ENCODE measurements at regions not wholly inside any gene's neighbourhood (a gene's known extent, or its start where the extent isn't known, plus 50 kb on each side); places are given as distances from the start of the nearest gene placed in this dataset.

GRCh38 chr1:112196731-112197130 is 199.3 kb upstream of the CTTNBP2NL start:
- TF ChIP-seq CTCF (IDR thresholded peaks at IDR 0.05): no peak

DNA sequence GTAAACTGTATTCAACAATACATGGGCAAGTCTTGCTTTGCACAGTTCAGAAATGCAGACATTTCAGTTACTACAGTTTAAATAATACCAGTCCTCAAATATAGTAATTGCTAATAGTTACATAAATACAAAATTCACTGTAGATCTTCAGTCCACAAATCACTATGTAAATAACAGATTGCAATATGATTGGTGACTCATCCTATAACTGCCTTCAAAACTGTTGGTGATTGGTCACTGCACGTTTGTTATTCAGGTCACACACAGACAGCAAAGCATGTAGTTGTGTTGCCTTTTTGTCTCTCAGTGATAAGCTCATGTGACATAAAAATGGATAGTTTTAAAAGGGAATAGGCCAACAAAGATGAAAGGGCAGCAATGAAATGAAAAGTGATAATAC is 186.5 kb upstream of the CTTNBP2NL start:
- no peak for DNase-seq
- no peaks in the 10 kb centered on the region for H3K4me1 Mint-ChIP-seq
- no peak overlapping the region for H3K27ac Mint-ChIP-seq
- no peaks in the 10 kb centered on the region for H3K36me3 Mint-ChIP-seq (ENCODE audit: low read depth)
- peaks cover 4% of the 10 kb centered on the region for H3K27me3 Mint-ChIP-seq (ENCODE audit: low read depth, poor library complexity)
- TF ChIP-seq CTCF (IDR thresholded peaks at IDR 0.05): no peak
- H3K9me3 Mint-ChIP-seq: peaks cover 16% of the 10 kb centered on the region
- H3K4me3 Mint-ChIP-seq: no peak overlapping the region

More at GRCh38 chr1:112196731-112197130, 199.3 kb upstream of the CTTNBP2NL start:
- Mint-ChIP-seq H3K27ac (no peak overlapping the region), H3K27me3 (ENCODE audit: low read depth, poor library complexity) (peaks cover 6% of the 10 kb centered on the region), H3K4me1 (no peaks in the 10 kb centered on the region), H3K9me3 (peaks cover 4% of the 10 kb centered on the region), H3K36me3 (ENCODE audit: low read depth) (no peaks in the 10 kb centered on the region), H3K4me3 (no peak overlapping the region)
- no peak for DNase-seq

DNA sequence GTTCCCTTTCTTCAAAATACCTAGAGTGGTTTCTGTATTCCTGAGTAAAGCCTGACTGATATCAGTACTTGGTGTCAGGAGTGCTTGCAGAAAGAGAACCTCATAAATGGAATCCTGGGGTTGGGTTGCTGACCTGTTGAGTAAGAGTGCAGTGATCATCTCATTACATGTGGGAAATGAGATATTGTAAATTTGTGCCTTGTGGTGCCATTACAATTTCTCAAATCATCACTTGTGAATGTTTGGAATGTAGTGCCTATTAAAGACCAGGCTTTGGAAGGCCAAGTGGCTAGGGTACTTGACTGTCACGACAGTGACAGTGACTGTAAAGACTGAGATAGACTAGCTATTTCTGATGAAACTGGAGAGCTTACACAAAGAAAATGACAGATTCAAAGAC is 176.7 kb upstream of the CTTNBP2NL start:
- H3K4me1 Mint-ChIP-seq: peaks cover 8% of the 10 kb centered on the region

GRCh38 chr1:112230232-112230631 is 165.8 kb upstream of the CTTNBP2NL start:
- Mint-ChIP-seq H3K27me3 (ENCODE audit: low read depth, poor library complexity) (no peaks in the 10 kb centered on the region), H3K9me3 (peaks cover 11% of the 10 kb centered on the region), H3K27ac (no peak overlapping the region), H3K36me3 (ENCODE audit: low read depth) (no peaks in the 10 kb centered on the region), H3K4me1 (no peaks in the 10 kb centered on the region), H3K4me3 (no peak overlapping the region)
- no peak for TF ChIP-seq CTCF (IDR thresholded peaks at IDR 0.05)
- DNase-seq: no peak

More for the DNA sequence above, 176.7 kb upstream of the CTTNBP2NL start:
- H3K36me3 Mint-ChIP-seq (ENCODE audit: low read depth): peaks cover 6% of the 10 kb centered on the region
- H3K27me3 Mint-ChIP-seq (ENCODE audit: low read depth, poor library complexity): peaks cover 8% of the 10 kb centered on the region
- peaks cover 46% of the 10 kb centered on the region for H3K9me3 Mint-ChIP-seq
- no peak overlapping the region for H3K4me3 Mint-ChIP-seq
- no peak for DNase-seq
- H3K27ac Mint-ChIP-seq: no peak overlapping the region
- no peak for TF ChIP-seq CTCF (IDR thresholded peaks at IDR 0.05)

GRCh38 chr1:112231331-112231730 is 164.7 kb upstream of the CTTNBP2NL start:
- Mint-ChIP-seq H3K27ac (no peak overlapping the region), H3K9me3 (peaks cover 11% of the 10 kb centered on the region), H3K4me3 (no peak overlapping the region), H3K27me3 (ENCODE audit: low read depth, poor library complexity) (no peaks in the 10 kb centered on the region), H3K4me1 (no peaks in the 10 kb centered on the region), H3K36me3 (ENCODE audit: low read depth) (no peaks in the 10 kb centered on the region)
- no peak for TF ChIP-seq CTCF (IDR thresholded peaks at IDR 0.05)
- DNase-seq: no peak

- no peak overlapping the region for H3K27ac Mint-ChIP-seq
- no peaks in the 10 kb centered on the region for H3K27me3 Mint-ChIP-seq (ENCODE audit: low read depth, poor library complexity)
- TF ChIP-seq CTCF (IDR thresholded peaks at IDR 0.05): no peak
- no peak for DNase-seq
- no peak overlapping the region for H3K4me3 Mint-ChIP-seq
- peaks cover 7% of the 10 kb centered on the region for H3K9me3 Mint-ChIP-seq
- H3K4me1 Mint-ChIP-seq: no peaks in the 10 kb centered on the region
- H3K36me3 Mint-ChIP-seq (ENCODE audit: low read depth): no peaks in the 10 kb centered on the region
Measured at GRCh38 chr1:112232848-112233247, 163.2 kb upstream of the CTTNBP2NL start.

Measured in nephron progenitor cell (in vitro differentiated cells).